ENCODE measurements at regions not wholly inside any gene's neighbourhood (a gene's known extent, or its start where the extent isn't known, plus 50 kb on each side); places are given as distances from the start of the nearest gene placed in this dataset.

DNA sequence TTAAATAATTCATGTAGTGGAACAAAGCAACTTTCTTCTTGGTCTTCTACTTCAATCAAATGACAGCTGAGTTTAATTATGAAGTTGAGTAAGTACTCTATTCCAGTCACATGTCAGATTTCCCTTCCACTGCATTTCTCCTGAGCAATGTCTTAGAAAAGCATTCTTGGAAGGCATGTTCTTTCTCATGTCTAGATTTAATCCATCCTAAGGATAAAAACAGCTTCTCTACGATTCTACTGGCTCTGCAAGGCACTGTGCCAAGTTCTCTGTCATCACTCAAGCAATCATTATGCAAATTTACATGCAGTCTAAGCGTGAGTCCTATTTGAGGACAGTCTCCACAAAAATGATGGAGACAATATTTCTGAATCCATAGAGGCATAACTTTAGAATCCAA, 142.4 kb downstream of the YIPF5 start:
- Histone ChIP-seq H3K27me3 (ENCODE audit: control insufficient read depth in 1 of 2, insufficient read depth in 1 of 2, low read length in 2 of 2) (no peaks in the 10 kb centered on the region), H3K27ac (ENCODE audit: low read length, poor library complexity, severe bottlenecking) (no peak overlapping the region), H4K8ac (ENCODE audit: low read length) (no peak overlapping the region), H3K36me3 (ENCODE audit: control insufficient read depth in 1 of 2, insufficient read depth in 2 of 2, low read depth in 1 of 2, low read length in 2 of 2) (no peaks in the 10 kb centered on the region), H2BK120ac (ENCODE audit: low read depth, low read length) (no peak overlapping the region), H3K14ac (ENCODE audit: low read length in 2 of 2) (no peak overlapping the region), H3K4me1 (ENCODE audit: control insufficient read depth, insufficient read depth, low read depth, low read length) (peaks cover 2% of the 10 kb centered on the region), H3K4me3 (ENCODE audit: insufficient read depth in 1 of 2, low read depth in 1 of 2, low read length in 2 of 2) (peak overlapping the region in 1 of 2 experiments; percentile 65), H4K91ac (ENCODE audit: low read length) (no peak overlapping the region), H3K23ac (ENCODE audit: low read length in 2 of 2) (no peak overlapping the region), H3K4ac (ENCODE audit: low read depth in 1 of 2, low read length in 2 of 2) (no peak overlapping the region), H3K9me3 (ENCODE audit: control insufficient read depth, low read length) (no peaks in the 10 kb centered on the region), H2BK15ac (ENCODE audit: low read depth, poor library complexity, severe bottlenecking) (no peak overlapping the region), H2AFZ (ENCODE audit: low read depth, low read length) (no peak overlapping the region), H2BK12ac (ENCODE audit: low read length in 2 of 2) (no peak overlapping the region), H3K79me1 (replicated peaks; ENCODE audit: low read length, poor library complexity, severe bottlenecking) (no peaks in the 10 kb centered on the region), H3K18ac (ENCODE audit: low read depth in 1 of 2, low read length in 2 of 2) (no peak overlapping the region), H2BK5ac (ENCODE audit: low read depth, low read length, poor library complexity, severe bottlenecking) (no peak overlapping the region), H3K4me2 (ENCODE audit: low read length, poor library complexity, severe bottlenecking) (no peak overlapping the region), H3K9ac (ENCODE audit: low read length) (peak overlapping the region; percentile 79), H2AK5ac (ENCODE audit: low read length, severe bottlenecking) (no peak overlapping the region)
- WGBS = 38% methylated on average over 2 of the region's 2 CpGs
- peak; percentile 52 for DNase-seq

DNA sequence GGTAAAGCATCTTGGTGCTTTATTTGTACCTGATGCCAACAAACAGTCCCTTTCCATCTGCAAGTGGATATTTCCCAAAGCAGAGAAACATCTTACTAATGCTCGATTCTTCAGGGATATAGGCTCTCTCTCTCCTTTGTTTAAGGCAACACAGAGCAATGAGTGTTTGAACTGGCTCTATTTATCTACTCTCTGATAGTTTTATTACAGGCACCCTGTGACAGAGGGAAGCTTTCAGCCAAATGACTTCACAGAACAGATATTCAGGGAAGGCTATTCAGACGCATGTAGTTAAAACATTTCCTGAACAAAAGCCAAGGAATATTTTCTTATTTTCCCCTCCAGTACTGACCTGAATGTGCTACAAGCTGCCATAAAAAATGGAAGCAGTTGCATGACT, 141.8 kb downstream of the YIPF5 start:
- Histone ChIP-seq H3K9ac (ENCODE audit: low read length) (peak overlapping the region; percentile 79), H2AFZ (ENCODE audit: low read depth, low read length) (no peak overlapping the region), H3K18ac (ENCODE audit: low read depth in 1 of 2, low read length in 2 of 2) (no peak overlapping the region), H3K23ac (ENCODE audit: low read length in 2 of 2) (no peak overlapping the region), H3K4me2 (ENCODE audit: low read length, poor library complexity, severe bottlenecking) (no peak overlapping the region), H2BK12ac (ENCODE audit: low read length in 2 of 2) (no peak overlapping the region), H3K14ac (ENCODE audit: low read length in 2 of 2) (no peak overlapping the region), H3K4me3 (ENCODE audit: insufficient read depth in 1 of 2, low read depth in 1 of 2, low read length in 2 of 2) (peak overlapping the region in 1 of 2 experiments; percentile 65), H3K4me1 (ENCODE audit: control insufficient read depth, insufficient read depth, low read depth, low read length) (peaks cover 2% of the 10 kb centered on the region), H2BK120ac (ENCODE audit: low read depth, low read length) (no peak overlapping the region), H3K36me3 (ENCODE audit: control insufficient read depth in 1 of 2, insufficient read depth in 2 of 2, low read depth in 1 of 2, low read length in 2 of 2) (no peaks in the 10 kb centered on the region), H4K8ac (ENCODE audit: low read length) (no peak overlapping the region), H3K79me1 (replicated peaks; ENCODE audit: low read length, poor library complexity, severe bottlenecking) (no peaks in the 10 kb centered on the region), H2BK5ac (ENCODE audit: low read depth, low read length, poor library complexity, severe bottlenecking) (no peak overlapping the region), H4K91ac (ENCODE audit: low read length) (no peak overlapping the region), H2BK15ac (ENCODE audit: low read depth, poor library complexity, severe bottlenecking) (no peak overlapping the region), H3K9me3 (ENCODE audit: control insufficient read depth, low read length) (no peaks in the 10 kb centered on the region), H3K4ac (ENCODE audit: low read depth in 1 of 2, low read length in 2 of 2) (no peak overlapping the region), H3K27ac (ENCODE audit: low read length, poor library complexity, severe bottlenecking) (no peak overlapping the region), H2AK5ac (ENCODE audit: low read length, severe bottlenecking) (no peak overlapping the region), H3K27me3 (ENCODE audit: control insufficient read depth in 1 of 2, insufficient read depth in 1 of 2, low read length in 2 of 2) (no peaks in the 10 kb centered on the region)
- WGBS = 17% methylated on average over 1 of the region's 2 CpGs
- peak; percentile 62 for DNase-seq

DNA sequence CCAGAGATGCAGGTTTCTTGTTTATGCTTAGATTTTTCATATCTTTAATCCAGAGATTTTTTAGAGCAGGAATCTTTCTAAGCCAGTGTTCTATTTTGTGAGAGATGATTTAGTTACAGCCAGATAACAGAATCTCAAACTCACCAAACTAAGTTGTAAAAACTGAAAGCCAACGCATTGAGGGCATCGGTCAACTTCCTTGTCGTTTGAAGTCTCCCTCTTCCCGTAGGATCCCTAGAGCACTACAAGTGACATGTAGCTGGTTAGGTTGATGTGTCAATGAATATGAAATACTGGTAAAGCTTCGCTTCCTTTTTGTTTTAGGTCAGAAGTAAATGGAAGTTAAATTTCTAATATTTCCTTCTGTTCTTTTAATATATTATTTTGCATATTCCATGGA, 139.6 kb downstream of the YIPF5 start:
- H3K4me2 ChIP-seq (ENCODE audit: low read length, poor library complexity, severe bottlenecking) = no peak overlapping the region
- H3K14ac ChIP-seq (ENCODE audit: low read length in 2 of 2) = no peak overlapping the region
- no peak overlapping the region for H4K8ac ChIP-seq (ENCODE audit: low read length)
- no peaks in the 10 kb centered on the region for H3K36me3 ChIP-seq (ENCODE audit: control insufficient read depth in 1 of 2, insufficient read depth in 2 of 2, low read depth in 1 of 2, low read length in 2 of 2)
- H3K4me1 ChIP-seq (ENCODE audit: control insufficient read depth, insufficient read depth, low read depth, low read length) = peaks cover 2% of the 10 kb centered on the region
- no peak overlapping the region for H3K27ac ChIP-seq (ENCODE audit: low read length, poor library complexity, severe bottlenecking)
- H2AK5ac ChIP-seq (ENCODE audit: low read length, severe bottlenecking) = no peak overlapping the region
- no peaks in the 10 kb centered on the region for H3K27me3 ChIP-seq (ENCODE audit: control insufficient read depth in 1 of 2, insufficient read depth in 1 of 2, low read length in 2 of 2)
- no peaks in the 10 kb centered on the region for H3K9me3 ChIP-seq (ENCODE audit: control insufficient read depth, low read length)
- 94% methylated on average over 4 of the region's 5 CpGs for WGBS
- H2BK5ac ChIP-seq (ENCODE audit: low read depth, low read length, poor library complexity, severe bottlenecking) = no peak overlapping the region
- no peak overlapping the region for H3K4me3 ChIP-seq (ENCODE audit: insufficient read depth in 1 of 2, low read depth in 1 of 2, low read length in 2 of 2)
- H3K9ac ChIP-seq (ENCODE audit: low read length) = no peak overlapping the region
- H3K79me1 ChIP-seq (replicated peaks; ENCODE audit: low read length, poor library complexity, severe bottlenecking) = no peaks in the 10 kb centered on the region
- H2BK15ac ChIP-seq (ENCODE audit: low read depth, poor library complexity, severe bottlenecking) = no peak overlapping the region
- H2BK12ac ChIP-seq (ENCODE audit: low read length in 2 of 2) = no peak overlapping the region
- no peak for DNase-seq
- H4K91ac ChIP-seq (ENCODE audit: low read length) = no peak overlapping the region
- no peak overlapping the region for H3K23ac ChIP-seq (ENCODE audit: low read length in 2 of 2)
- no peak overlapping the region for H2AFZ ChIP-seq (ENCODE audit: low read depth, low read length)
- H3K18ac ChIP-seq (ENCODE audit: low read depth in 1 of 2, low read length in 2 of 2) = no peak overlapping the region
- no peak overlapping the region for H2BK120ac ChIP-seq (ENCODE audit: low read depth, low read length)
- no peak overlapping the region for H3K4ac ChIP-seq (ENCODE audit: low read depth in 1 of 2, low read length in 2 of 2)

GRCh38 chr5:144032375-144032774, 138.1 kb downstream of the YIPF5 start:
- Histone ChIP-seq H3K18ac (ENCODE audit: low read depth in 1 of 2, low read length in 2 of 2) (no peak overlapping the region), H3K4ac (ENCODE audit: low read depth in 1 of 2, low read length in 2 of 2) (no peak overlapping the region), H4K8ac (ENCODE audit: low read length) (no peak overlapping the region), H3K9me3 (ENCODE audit: control insufficient read depth, low read length) (no peaks in the 10 kb centered on the region), H3K79me1 (replicated peaks; ENCODE audit: low read length, poor library complexity, severe bottlenecking) (no peaks in the 10 kb centered on the region), H3K23ac (ENCODE audit: low read length in 2 of 2) (no peak overlapping the region), H2AK5ac (ENCODE audit: low read length, severe bottlenecking) (no peak overlapping the region), H3K4me2 (ENCODE audit: low read length, poor library complexity, severe bottlenecking) (no peak overlapping the region), H3K36me3 (ENCODE audit: control insufficient read depth in 1 of 2, insufficient read depth in 2 of 2, low read depth in 1 of 2, low read length in 2 of 2) (no peaks in the 10 kb centered on the region), H2AFZ (ENCODE audit: low read depth, low read length) (no peak overlapping the region), H2BK15ac (ENCODE audit: low read depth, poor library complexity, severe bottlenecking) (no peak overlapping the region), H2BK12ac (ENCODE audit: low read length in 2 of 2) (no peak overlapping the region), H3K27me3 (ENCODE audit: control insufficient read depth in 1 of 2, insufficient read depth in 1 of 2, low read length in 2 of 2) (no peaks in the 10 kb centered on the region), H2BK5ac (ENCODE audit: low read depth, low read length, poor library complexity, severe bottlenecking) (no peak overlapping the region), H3K4me3 (ENCODE audit: insufficient read depth in 1 of 2, low read depth in 1 of 2, low read length in 2 of 2) (no peak overlapping the region), H3K9ac (ENCODE audit: low read length) (no peak overlapping the region), H4K91ac (ENCODE audit: low read length) (no peak overlapping the region), H3K14ac (ENCODE audit: low read length in 2 of 2) (peak overlapping the region in 1 of 2 experiments; percentile 59), H3K27ac (ENCODE audit: low read length, poor library complexity, severe bottlenecking) (no peak overlapping the region), H3K4me1 (ENCODE audit: control insufficient read depth, insufficient read depth, low read depth, low read length) (peaks cover 2% of the 10 kb centered on the region), H2BK120ac (ENCODE audit: low read depth, low read length) (no peak overlapping the region)
- DNase-seq = no peak
- 77% methylated on average over 6 of the region's 6 CpGs for WGBS

Measured in mesenchymal stem cell (in vitro differentiated cells and primary cell).